ENCODE measurements at regions not wholly inside any gene's neighbourhood (a gene's known extent, or its start where the extent isn't known, plus 50 kb on each side); places are given as distances from the start of the nearest gene placed in this dataset.

DNA sequence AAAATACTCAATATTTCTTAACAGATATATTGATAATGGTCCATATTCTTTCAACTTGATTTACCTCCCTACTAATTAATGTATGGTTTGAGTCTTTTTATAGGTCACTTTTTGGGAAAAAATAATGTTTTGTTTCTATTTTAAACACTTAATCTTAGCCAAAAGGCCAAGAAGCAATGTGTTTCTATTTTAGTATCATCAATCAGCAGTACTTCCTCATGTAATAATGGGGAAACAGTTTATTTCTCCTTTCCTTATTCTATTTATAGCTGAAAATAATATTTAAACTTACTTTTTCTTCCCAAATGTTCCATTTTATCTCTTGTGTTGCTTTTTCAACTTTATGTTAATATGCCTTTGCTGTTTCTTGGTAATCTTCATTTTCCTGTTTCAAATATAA is 295.1 kb downstream of the ALDH8A1 start:
- TF ChIP-seq CTCF (IDR thresholded peaks at IDR 0.05; ENCODE audit: low read length) (no peak), EZH2phosphoT487 (IDR thresholded peaks at IDR 0.05; ENCODE audit: low read length) (no peak)
